Kidney capillary endothelial cell (primary cell): ENCODE measurements at regions not wholly inside any gene's neighbourhood (a gene's known extent, or its start where the extent isn't known, plus 50 kb on each side); places are given as distances from the start of the nearest gene placed in this dataset.

ENCODE experiments used
- DNase-seq: peaks from one replicate; pipeline ENCODE4 v3.0.0-alpha.2; 2018; ENCODE audit warnings: low spot score

DNA sequence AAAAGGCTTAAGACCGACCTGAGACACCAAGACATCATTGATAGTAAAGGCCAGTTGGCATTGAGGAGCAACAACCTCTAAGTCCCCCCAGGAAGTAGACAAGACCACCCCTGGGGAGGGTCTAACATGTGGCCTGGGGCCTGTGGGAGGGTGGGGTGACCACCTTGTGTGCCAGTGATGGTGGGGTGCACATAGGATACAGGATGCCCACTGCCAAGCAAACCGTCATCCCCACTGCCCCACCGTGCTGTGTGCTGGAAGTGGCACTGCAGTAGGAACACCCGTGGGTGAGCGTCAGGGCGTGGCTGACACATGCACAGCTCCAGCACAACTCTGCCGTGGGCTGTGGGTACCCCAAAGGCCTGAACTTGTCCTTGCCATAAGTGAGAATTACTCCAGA is 84.3 kb upstream of the LGALSL start:
- no peak for DNase-seq

DNA sequence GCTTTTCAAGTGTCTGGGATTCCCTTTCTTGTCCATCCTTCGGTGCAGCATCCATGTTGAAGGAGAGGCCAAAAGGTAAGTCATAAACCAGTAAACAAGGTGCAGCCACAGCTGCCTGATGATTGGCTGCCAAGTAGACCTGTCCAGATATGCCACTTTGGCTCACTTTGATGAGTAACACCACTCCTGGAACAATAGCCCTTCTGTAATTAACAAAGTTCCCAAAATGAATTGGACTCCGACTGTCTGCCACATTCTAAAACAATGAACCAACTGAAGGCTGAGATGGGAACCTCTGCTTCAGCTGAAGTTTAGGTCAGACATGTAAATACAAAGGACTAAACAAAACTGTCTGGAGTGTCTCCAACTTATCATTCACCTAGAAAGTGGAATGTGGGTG is 82.2 kb upstream of the LGALSL start:
- no peak for DNase-seq

DNA sequence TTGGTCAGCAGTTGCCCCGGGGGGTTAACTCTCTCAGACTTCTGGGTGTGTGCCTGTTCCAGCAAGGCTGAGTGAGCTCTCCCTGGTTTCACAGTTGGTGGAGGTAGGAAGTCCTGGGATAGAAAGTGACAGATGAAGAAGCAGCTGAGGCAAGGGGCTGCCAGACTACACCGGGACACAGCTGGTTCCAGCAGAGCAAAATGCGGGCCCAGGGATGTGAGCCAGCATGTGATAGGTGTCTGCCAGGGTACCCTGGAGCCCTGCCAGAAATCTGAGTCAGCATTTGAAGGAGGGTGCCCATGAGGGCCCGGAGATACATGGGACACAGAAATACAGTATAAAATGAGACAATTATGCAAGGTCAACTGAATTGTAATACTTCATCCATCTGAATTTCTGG is 79.3 kb upstream of the LGALSL start:
- DNase-seq: no peak

DNA sequence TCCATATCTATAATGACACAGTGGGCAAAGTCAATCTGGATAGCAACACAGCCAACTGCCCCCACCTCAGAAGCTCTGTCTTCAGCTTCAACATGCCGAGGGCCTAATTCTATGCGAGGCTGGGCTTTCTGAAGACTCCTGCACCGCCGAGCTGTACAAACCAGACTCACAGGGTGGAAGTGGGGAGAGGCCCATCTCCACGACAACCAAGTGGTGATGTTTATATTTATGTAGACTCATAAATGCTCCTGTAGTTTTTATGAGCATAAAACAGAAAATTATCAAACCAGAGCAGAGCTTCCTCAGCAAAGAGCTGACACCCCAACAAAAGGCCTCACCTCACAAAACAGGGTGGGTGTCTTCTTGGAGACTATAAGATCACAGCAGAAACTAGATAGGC is 77.0 kb upstream of the LGALSL start:
- no peak for DNase-seq

DNA sequence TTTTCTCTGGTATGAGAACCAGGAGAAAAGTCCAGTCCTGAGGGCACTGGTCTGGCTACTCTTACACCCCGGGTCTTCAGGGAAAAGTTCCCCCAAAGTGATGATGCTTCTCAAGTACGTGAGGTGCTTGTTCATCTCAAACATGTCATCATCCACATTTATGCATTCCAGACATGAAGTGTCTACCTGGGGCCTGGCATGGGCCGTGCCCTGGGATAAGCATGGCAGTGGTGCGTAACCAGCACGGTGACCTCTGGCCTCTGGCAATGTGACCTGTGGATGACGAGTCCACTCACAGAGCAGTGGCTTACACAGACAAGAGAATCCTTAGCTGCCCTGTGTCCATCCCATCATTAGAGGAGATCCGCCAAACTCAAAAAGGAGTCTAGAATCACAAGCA is 74.8 kb upstream of the LGALSL start:
- DNase-seq: no peak

DNA sequence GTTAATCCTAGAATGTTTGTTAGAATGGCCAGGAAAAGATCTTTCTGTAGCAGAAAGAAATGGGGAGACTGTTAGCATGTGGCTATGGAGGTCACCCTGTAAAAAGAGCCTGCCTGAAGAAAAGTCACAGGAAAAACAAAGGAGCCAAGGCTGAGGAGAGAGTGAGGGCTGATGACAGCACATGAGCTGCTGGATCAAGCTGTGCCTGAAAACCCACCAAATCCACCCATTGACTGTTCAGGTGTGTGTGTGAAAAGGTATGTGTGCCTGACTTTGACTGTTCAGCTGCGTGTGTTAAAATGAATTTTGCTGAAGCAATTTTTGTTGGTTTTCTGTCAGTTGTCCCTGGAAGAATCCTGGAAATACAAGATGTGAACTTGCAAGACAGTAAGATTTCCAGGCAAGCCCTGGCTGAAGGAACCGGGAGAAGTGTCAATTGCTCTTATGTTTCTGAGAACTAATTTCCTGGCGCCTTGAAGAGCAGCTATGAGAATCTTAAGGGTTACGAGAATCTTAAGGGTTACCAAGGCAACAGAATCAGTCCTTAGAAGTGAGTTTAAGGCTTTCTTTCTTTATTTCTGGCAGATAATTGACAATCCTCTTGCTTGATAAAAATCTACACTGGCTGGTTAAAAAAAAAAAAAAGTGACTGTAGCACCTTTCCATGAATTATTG is 73.0 kb upstream of the LGALSL start:
- no peak for DNase-seq

DNA sequence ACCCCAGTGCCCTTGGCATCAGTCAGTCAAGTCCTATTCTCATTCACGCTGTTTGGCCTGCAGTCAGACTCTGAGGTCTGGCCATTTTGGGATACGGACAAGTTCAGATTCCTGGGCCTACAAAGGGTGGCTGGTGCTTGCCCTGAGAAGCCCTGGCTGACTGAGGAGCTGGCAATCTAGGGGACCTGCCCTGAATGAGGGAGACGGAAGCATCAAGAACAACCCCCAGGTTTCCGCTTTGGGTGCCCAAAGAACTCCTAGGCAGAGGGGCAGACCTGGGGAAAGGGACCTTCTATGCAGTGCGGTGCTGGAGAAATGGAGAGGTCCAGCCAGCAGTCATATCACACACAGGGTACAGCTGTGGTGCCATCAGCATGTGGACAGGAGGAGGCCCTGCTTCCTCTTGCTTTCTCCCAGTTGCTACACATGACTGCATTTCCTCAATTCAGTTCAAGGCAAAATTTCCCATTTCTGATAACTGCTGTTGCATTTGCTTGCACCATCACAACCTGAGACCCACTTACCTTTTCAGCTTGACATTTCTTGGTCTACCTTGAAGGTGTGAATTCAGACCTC is 70.9 kb upstream of the LGALSL start:
- no peak for DNase-seq

DNA sequence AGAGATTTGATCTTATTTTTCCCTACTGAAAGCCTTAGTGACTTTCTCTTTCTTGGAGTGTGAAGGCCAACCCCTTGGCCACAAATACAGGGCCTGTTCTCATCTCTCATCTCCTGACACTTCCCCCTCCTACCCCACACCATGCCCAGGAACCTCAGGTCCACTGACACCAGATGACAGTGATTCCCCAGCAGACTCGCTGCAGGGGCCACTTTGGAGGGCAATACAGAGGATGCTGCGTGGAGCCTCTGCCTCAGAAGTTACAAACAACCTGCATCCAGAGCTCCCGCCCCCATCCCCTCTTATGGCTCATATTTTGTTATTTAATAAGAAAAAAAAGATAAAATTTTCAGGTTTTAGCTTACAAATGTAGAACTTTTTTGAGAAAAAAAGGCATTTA is 70.1 kb upstream of the LGALSL start:
- DNase-seq: no peak

DNA sequence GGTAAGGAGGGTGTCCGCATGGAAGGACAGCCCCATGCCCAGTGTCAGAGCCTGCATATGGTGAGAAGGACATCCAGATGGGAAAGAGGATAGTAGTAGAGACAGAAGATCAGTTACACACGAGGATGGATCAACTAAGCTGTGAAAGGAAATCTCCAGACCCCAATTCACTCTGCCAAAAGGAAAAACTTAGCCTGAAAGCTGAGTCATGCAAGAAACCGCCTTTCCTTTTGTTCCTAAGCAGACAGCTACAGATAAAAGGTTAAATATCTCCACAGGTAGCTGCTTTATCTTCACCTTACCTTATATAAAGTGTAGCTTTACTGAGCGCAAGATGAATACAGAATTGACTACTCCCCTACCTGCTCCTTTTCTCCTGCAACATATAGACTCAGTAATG is 67.3 kb upstream of the LGALSL start:
- no peak for DNase-seq

DNA sequence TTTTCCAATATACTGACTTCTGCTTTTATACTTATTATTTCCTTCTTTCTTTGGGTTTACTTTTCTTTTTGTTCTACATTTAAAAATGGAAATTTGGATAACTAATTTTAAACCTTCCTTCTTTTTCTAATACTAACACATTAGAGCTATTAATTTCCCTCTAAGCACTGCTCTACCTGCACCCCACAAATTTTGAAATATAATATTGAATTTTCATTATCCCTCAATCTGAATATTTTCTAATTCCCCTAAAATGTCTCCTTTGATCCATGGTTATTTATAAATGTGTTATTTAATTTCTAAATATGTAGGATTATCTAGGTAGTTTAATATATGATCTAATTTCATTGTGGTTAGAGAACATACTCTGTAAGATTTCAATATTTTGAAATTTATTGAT is 63.4 kb upstream of the LGALSL start:
- no peak for DNase-seq

DNA sequence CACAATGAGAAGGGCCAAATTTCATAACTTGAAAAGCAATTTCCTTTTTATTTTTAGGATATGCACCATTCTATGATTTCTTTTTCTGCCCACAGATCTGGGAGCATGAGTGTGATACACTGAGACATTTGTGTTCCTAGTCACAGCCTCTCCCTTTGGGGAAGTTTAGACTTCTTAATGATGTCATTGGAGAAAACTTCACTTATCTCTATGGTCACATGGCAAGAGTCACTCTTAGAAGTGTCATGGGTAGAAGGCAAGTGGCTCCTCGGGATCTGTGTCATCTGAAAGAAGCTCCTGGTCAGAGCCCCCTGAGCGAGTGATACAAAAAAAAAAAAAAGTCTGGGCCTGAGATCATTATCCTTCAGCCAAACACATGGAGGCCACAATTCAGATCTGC is 62.5 kb upstream of the LGALSL start:
- no peak for DNase-seq

DNA sequence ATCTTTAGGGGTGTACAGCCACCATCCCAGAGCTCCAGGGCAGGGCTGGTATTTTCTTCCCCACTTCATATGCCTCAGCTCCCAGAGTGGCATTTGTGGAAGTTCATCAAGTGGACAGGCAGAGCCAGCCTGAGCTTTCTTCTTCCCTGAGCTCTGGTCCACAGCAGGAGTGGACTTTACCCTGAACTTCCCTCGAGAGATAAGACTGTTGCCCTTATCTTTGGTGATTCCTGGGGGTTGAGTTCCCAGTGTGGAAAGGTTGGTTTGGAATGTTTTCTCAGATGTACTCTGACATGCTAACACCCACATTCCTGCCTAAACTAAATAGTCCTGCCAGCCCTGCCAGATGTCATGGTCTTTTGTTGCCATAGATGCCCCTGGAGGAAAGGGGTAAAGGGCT is 62.0 kb upstream of the LGALSL start:
- no peak for DNase-seq

DNA sequence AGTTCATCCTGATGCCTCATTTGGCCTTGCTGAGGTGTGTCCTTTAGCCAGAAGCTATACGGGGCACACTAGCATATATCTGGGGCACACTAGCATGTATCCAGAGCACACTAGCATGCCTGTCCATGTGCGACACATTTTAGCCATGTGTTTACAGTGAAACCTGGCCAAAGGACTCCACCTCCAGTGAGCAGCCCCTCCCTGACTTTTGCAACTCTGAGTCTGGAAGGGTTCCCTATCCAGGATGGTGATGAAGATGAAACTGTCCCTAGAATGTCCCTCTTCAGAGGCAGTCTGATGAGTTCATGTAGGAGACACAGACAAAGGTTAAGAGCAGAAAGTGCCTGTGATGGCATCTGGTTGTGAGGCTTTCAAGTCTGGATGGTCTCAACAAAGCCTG is 61.4 kb upstream of the LGALSL start:
- no peak for DNase-seq

DNA sequence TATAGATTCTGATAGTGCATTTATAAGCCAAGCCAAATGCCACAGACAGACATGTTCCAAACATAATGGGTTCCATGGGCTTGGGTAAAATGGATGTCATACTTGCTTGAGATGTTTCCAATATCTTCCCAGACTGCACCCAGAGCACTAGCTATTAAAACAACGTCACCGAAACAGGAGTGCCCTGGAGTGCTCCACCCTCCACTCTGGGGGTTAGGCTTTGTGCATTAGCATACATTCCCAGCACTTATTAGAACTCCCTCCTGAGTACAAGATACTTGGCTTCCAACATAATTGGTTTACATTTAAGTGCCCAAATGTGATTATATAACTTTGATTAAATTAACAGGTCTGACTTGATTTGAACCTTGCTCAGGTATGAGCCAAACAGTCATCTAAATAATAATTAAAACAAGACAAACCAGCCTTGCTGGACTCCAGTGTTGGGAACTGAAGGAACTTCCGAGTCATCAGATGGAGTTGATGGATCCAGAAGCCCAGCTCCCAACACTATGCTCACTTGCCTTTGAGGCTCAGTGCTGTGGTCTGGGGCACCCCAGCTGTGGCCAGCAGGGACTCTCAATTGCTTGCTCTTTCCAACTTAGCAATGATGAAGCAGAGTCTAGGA is 60.5 kb upstream of the LGALSL start:
- DNase-seq: no peak

DNA sequence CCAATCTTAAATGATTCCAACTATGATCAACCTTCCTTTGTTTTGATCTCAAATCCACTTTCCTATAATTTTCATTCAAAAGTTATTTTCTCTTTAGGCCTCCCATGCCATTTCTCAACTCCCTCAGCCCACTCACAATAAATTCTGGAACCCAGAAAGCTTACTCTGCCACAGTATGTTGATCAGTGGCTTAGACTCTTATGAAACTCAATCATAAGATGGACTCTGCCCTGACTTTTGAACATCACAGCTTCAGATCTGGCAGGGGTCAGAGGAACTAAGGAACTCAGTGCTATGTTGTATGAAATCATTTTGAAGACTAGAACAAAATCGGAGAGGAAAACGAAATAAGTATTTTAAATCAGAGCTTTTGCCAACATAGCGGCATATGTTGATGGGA is 59.8 kb upstream of the LGALSL start:
- DNase-seq: no peak

DNA sequence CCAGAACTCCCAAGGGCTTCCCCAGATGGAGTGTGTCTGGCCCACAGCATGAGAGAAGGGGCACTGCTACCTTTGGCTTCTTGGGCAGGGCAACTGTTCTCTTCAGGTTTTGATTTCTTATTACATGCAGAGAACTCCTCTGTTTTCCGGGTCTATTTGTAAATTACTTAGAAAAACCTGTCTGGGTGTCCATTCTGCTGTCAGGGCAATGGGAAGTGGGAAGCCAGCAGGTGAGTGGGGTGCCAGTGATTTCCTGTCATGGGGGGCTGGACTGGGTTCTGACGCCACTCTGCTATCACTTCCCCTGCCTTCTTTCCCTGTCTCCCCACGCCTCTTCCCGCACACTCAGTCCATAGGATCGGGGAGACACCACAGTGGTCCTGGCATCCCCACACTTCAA is 58.0 kb upstream of the LGALSL start:
- DNase-seq: no peak

DNA sequence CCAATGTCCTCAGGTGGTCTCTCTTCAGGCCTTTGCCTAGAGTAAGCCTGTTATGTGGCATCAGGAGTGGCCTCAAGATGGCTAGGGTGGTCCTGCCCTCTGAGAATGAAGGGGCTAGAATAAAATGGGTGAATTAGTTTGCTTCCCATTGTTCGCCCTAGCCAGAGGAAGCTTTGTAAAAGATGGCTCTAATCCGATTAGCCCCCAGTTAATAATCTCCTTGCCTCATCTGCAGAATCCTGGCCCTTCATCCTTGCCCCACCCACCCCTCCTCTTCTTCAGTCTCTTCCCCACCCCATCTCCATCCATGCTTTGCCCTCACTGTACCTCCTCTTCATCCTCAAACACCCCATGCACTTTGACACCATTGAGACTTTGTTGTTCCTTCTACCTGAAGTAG is 57.4 kb upstream of the LGALSL start:
- DNase-seq: no peak

DNA sequence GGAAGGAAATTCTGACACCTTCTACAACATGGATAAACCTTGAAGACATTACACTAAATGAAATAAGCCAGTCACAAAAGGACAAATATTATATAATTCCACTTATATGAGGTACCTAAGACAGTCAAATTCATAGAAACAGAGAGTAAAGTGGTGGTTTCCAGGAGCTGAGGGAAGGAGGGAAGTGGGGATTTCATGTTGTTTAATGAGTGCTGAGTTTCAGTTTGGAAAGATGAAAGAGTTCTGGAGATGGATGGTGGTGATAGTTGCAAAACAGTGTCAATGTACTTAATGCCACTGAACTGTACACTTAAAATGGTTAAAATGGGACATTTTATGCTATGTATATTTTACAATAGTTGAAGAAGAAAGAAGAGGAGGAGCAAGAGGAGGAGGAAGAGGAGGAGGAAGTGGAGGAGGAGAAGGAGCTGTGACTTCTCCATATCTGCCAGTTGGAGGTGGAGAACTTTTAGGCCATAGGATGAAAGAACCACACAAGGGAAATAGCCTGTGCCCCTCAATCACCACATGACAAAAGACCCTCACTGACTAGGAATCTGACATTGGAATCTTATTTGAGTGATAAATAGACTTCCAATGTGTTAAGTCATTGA is 55.3 kb upstream of the LGALSL start:
- no peak for DNase-seq

DNA sequence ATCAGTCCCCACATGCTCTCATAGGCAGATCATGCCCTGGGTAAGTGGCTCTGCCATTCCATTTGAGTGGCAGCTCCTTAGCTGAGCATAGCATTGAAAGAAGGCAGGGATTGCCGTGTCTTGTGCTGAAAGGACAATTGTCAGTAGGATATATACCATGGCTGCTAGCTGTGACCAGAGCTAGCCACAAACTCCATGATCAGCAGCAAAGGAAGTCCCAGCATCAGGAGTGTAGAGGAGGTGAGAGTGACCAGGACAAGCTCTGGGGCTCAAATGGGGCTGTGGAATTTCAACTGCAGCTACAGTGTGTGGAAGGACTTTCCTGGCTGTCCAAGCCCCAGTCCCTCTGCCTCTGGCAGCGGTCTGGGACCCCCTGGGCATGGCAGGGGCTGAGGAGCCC is 54.4 kb upstream of the LGALSL start:
- DNase-seq: no peak

DNA sequence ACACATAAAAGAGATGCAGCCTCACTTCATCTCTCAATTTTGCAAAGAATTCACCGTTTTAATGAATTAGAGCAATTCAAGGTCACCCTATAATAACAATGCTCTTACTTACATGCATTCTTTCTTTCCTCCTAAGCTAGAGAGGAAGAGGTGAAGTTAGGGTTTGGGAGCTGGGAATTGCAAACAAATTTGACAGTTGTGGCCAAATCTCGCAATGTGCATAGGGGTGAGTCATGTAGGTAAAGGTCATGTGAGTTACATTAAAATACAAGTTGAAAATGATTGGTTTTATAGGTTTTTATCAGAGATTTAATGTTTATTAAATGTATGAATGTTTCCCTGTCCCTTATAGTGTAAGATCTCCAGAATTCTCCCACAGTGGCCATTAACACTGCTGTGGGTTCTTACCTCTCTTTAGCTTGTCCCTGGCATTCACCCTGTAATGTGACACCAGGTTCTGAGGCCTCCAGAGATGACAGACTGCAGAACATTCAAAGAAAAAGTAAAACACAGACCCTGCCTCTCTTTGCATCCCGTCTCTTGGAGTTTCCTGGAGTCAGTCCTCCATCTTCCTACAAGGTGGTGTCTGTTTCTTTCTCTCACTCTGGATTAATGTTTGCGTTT is 53.7 kb upstream of the LGALSL start:
- DNase-seq: no peak

DNA sequence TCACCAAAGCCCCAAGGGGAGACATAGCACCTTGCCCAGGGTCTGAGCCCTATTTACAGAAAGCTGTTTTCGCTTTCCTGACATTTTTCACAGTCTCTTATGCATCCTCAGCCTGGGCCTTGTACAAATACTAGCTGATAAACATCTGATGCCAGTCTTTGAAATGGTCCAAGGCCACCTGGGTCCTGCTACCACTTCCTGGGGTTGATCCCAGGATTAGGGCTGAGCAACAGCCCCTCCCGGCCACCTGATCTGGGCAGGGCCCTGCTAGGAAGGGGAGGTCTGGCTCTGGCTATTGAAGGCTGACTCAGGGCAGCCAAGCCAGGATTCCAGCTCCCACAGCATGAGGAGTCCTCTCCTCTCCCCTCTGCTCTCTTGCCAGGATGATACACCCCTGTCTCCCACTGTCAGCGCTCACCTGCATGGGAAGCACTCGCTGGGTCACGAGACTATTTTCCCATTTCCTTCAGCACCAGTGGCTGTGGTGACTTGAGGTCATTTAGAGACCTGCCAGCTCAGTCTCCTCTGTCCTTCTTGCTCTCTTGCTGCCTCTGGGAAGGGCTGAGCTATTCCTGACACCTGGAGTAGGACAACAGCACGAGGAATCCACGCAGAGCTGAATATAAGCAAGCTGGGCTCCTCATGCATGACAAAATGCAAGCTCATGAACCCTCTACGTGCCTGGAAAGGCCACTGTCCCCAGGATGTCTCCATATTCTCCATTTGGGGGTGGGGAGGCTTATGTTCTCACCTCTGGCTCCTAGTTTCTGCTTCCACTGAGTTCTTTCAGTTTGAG is 53.0 kb upstream of the LGALSL start:
- DNase-seq: no peak

DNA sequence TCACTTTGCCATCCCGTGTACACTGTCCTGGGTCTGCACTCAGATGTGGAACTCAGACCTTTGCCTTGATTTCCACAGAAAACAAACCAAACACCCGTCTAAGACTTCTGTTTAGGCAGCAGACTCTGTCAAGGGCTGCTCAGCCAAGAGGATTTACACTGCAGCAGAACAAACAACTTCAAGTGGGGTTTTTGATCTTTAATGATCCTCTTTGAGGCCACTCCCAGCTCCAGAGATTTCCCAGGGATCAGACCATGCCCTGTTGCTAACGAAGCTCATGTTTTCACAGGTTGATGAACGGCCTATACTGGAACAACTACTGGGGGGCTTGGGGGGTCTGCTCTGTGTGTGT is 52.5 kb upstream of the LGALSL start:
- DNase-seq: no peak
